ENCODE measurements at regions not wholly inside any gene's neighbourhood (a gene's known extent, or its start where the extent isn't known, plus 50 kb on each side); places are given as distances from the start of the nearest gene placed in this dataset.

DNA sequence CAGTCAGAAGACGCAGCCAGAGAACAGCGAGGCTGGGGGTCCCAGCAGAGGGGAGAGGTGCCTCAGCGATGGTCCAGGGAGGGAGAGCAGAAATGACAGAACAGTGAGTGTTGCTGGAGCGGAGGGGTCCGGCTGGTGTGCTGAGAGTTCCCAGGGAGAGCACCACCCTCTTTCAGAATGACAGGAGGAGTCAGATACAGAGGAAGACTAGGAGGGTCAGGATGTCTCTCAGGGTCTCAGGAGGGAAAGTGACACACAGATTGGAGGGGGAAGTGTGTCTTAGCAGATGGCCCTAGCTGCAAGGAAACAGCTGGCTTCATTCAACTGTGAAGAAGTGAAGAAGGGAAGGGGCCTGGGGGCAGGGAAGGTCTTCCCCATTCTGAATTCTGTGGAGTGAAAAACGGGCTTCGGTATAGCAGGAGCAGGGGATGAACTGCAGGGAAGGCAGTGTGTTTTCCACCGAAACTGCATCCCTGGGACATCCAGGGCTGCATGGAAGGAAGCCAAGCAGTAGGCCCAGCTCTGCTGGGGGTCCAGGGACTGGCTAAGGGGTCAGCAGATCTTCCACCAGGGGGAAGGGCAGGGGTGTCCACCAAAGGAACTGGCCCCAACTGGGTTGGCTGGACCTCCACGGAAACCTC lies 90.0 kb upstream of the OTOS start:
- TF ChIP-seq, protein P1, sequence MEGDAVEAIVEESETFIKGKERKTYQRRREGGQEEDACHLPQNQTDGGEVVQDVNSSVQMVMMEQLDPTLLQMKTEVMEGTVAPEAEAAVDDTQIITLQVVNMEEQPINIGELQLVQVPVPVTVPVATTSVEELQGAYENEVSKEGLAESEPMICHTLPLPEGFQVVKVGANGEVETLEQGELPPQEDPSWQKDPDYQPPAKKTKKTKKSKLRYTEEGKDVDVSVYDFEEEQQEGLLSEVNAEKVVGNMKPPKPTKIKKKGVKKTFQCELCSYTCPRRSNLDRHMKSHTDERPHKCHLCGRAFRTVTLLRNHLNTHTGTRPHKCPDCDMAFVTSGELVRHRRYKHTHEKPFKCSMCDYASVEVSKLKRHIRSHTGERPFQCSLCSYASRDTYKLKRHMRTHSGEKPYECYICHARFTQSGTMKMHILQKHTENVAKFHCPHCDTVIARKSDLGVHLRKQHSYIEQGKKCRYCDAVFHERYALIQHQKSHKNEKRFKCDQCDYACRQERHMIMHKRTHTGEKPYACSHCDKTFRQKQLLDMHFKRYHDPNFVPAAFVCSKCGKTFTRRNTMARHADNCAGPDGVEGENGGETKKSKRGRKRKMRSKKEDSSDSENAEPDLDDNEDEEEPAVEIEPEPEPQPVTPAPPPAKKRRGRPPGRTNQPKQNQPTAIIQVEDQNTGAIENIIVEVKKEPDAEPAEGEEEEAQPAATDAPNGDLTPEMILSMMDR (IDR thresholded peaks at IDR 0.05) = no peak
- no peak for TF ChIP-seq POLR2A (IDR thresholded peaks at IDR 0.05)
